ENCODE measurements at regions not wholly inside any gene's neighbourhood (a gene's known extent, or its start where the extent isn't known, plus 50 kb on each side); places are given as distances from the start of the nearest gene placed in this dataset.

DNA sequence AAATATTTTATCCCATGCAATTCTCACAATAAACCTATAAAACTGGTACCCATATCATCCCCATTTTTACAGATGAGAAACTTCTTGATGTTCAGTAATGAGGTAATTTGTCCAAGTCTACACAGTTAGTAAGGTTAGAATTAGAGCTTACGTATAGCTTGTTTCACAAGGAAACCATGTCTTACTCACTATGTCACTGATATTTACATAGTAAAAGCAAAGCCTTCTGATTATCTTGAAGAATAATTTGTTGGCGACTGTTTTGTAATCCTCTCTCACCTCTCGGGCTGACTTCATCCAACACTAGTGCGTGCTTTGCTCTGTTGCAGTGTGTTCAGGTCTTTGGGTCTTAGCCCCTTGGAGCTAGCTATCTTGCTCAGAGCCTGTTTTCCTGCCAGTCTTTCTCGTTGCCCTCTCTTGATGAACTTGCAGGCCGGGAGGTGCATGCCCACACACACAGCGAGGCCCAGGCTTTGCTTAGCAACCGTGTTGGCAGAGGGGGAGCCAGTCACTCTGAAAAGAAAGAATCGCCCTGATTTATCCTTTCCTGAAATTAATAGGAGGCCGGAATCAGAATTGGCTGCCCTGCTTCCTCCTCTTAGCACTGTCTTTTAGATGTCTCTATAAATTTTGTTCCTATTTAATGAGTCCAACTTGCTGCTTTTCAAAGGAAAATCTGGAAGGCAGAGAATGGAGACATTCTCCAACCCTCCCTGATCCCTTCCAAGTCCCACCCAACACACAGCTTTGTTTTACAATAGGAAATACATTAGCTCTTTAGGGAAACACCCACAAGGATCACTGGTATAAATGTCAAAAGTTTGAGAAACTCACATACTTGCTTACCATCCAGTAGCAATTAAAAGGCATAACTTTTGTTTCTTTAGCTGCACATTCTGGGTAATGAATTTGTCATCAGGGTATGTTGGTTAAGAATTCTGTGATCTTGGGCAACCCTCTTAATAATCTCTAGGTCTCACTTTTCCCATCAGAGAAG, 97.6 kb upstream of the SEC11C start:
- Histone ChIP-seq H3K4me3 (replicated peaks in 1 of 3; ENCODE audit: insufficient read depth in 1 of 3, low read depth in 2 of 3, low read length in 3 of 3) (no peak overlapping the region), H3K27ac (ENCODE audit: extremely low read length, insufficient read depth, low read length) (no peak overlapping the region), H3K79me2 (ENCODE audit: insufficient read depth, low read length) (no peaks in the 10 kb centered on the region), H4K20me1 (ENCODE audit: insufficient read depth, low read length) (no peaks in the 10 kb centered on the region), H3K9me3 (ENCODE audit: low read length) (no peaks in the 10 kb centered on the region), H3K4me2 (ENCODE audit: low read depth, low read length) (no peak overlapping the region), H3K36me3 (replicated peaks in 1 of 2; ENCODE audit: control insufficient read depth in 1 of 2, insufficient read depth in 2 of 2, low read length in 2 of 2) (no peaks in the 10 kb centered on the region), H3K9ac (ENCODE audit: insufficient read depth, low read depth, low read length) (no peak overlapping the region), H3K4me1 (ENCODE audit: insufficient read depth, low read length) (no peaks in the 10 kb centered on the region), H3K27me3 (ENCODE audit: control insufficient read depth in 1 of 2, insufficient read depth in 2 of 2, low read length in 2 of 2) (peaks cover 2 to 14% of the 10 kb centered on the region in 2 experiments; a peak in 3 of 5 replicates), H2AFZ (ENCODE audit: low read length) (no peak overlapping the region)
- no TSS peak for BruUV-seq (replicated peaks)
- no peak for DNase-seq (ENCODE audit: low spot score)
- FAIRE-seq = no peak
- no peak for ATAC-seq
- in situ Hi-C loops (cut with HindIII; ENCODE audit: extremely low pct_ligation_motif_present, low pct_unique_long_range_greater_than_20kb) = no loop called here
- ChIA-PET POLR2A (no interaction called here), CTCF (ENCODE audit: low intra/inter-chr PET ratio, low total read pairs) (no interaction called here)
- WGBS (ENCODE audit: low lambda C conversion rate) = 4% methylated on average over 10 of the region's 10 CpGs
- intact Hi-C loops (cut with micrococcal nuclease; ENCODE audit: unreplicated experiment) = no loop called here
- TF ChIP-seq KIAA2018 (CRISPR knock-in tag; IDR thresholded peaks at IDR 0.05; ENCODE audit: borderline replicate concordance) (no peak), FOXP4 (CRISPR knock-in tag; IDR thresholded peaks at IDR 0.05) (no peak)

Measured in HepG2 (cell line).